Subcutaneous abdominal adipose tissue (tissue), 5 donors: ENCODE measurements at regions not wholly inside any gene's neighbourhood (a gene's known extent, or its start where the extent isn't known, plus 50 kb on each side); places are given as distances from the start of the nearest gene placed in this dataset.

Experiments used
- H3K27ac ChIP-seq: one replicate; pipeline ENCODE4 v1.7.0; 2013; ENCODE audit warnings: low read depth, mild to moderate bottlenecking, inconsistent platforms, low read length, moderate library complexity
- H3K27me3 ChIP-seq, 5 donors: one replicate each; pipeline ENCODE4 v1.7.0; 2013; ENCODE audit warnings: low read length in 5 of 5, inconsistent platforms in 1 of 5; ENCODE audit not compliant: control insufficient read depth in 5 of 5, insufficient read depth in 4 of 5
- H3K36me3 ChIP-seq, 5 donors: one replicate each; pipeline ENCODE4 v1.7.0; 2013; ENCODE audit warnings: low read length in 5 of 5; ENCODE audit not compliant: control insufficient read depth in 5 of 5, insufficient read depth in 5 of 5
- H3K4me1 ChIP-seq, 5 donors: one replicate each; pipeline ENCODE4 v1.7.0; 2013; ENCODE audit warnings: low read length in 5 of 5, mild to moderate bottlenecking in 3 of 5, moderate library complexity in 1 of 5; ENCODE audit not compliant: control insufficient read depth in 5 of 5, insufficient read depth in 5 of 5
- H3K4me3 ChIP-seq, 5 donors: one replicate each; pipeline ENCODE4 v1.7.0; 2013; ENCODE audit warnings: low read length in 5 of 5, low read depth in 1 of 5
- H3K9ac ChIP-seq, 5 donors: one replicate each; pipeline ENCODE4 v1.7.0; 2013; ENCODE audit warnings: low read length in 5 of 5, mild to moderate bottlenecking in 4 of 5, moderate library complexity in 3 of 5
- H3K9me3 ChIP-seq, 5 donors: one replicate each; pipeline ENCODE4 v1.7.0; 2013; ENCODE audit warnings: low read length in 5 of 5; ENCODE audit not compliant: control insufficient read depth in 5 of 5
- donor health status: healthy.
- donor health status: healthy.
- donor health status: healthy.
- donor health status: healthy.
- donor health status: healthy.

GRCh38 chr2:67217398-67217797, 179.7 kb upstream of the ETAA1 start:
- H3K27ac ChIP-seq, result no peak overlapping the region
- peaks cover 0 to 4% (median 3%) of the 10 kb centered on the region in 5 donors for H3K27me3 ChIP-seq
- H3K9me3 ChIP-seq, result peaks cover 0 to 3% (median 0%) of the 10 kb centered on the region in 5 donors

GRCh38 chr2:67218056-67218455, 179.1 kb upstream of the ETAA1 start:
- H3K27me3 ChIP-seq, result peaks cover 0 to 4% (median 3%) of the 10 kb centered on the region in 5 donors
- no peak overlapping the region for H3K27ac ChIP-seq
- no peaks in the 10 kb centered on the region for H3K36me3 ChIP-seq
- no peak overlapping the region for H3K9ac ChIP-seq
- no peak overlapping the region for H3K4me3 ChIP-seq
- peaks cover 0 to 3% (median 0%) of the 10 kb centered on the region in 5 donors for H3K9me3 ChIP-seq
- no peaks in the 10 kb centered on the region for H3K4me1 ChIP-seq

More at GRCh38 chr2:67217398-67217797, 179.7 kb upstream of the ETAA1 start:
- Histone ChIP-seq H3K4me1 (no peaks in the 10 kb centered on the region), H3K9ac (no peak overlapping the region), H3K36me3 (no peaks in the 10 kb centered on the region), H3K4me3 (no peak overlapping the region)

- H3K27ac ChIP-seq, result no peak overlapping the region
- no peaks in the 10 kb centered on the region for H3K4me1 ChIP-seq
- H3K27me3 ChIP-seq, result no peaks in the 10 kb centered on the region
- no peaks in the 10 kb centered on the region for H3K36me3 ChIP-seq
- H3K4me3 ChIP-seq, result no peak overlapping the region
- no peak overlapping the region for H3K9ac ChIP-seq
- H3K9me3 ChIP-seq, result peaks cover 0 to 3% (median 0%) of the 10 kb centered on the region in 5 donors
These were observed 177.5 kb upstream of the ETAA1 start for GRCh38 chr2:67219651-67220050.

GRCh38 chr2:67221266-67221665, 175.9 kb upstream of the ETAA1 start:
- Histone ChIP-seq H3K9ac (no peak overlapping the region), H3K36me3 (no peaks in the 10 kb centered on the region), H3K4me3 (no peak overlapping the region), H3K4me1 (no peaks in the 10 kb centered on the region), H3K9me3 (peaks cover 0 to 3% (median 0%) of the 10 kb centered on the region in 5 donors), H3K27me3 (no peaks in the 10 kb centered on the region), H3K27ac (no peak overlapping the region)

- Histone ChIP-seq H3K27me3 (no peaks in the 10 kb centered on the region), H3K27ac (no peak overlapping the region), H3K36me3 (no peaks in the 10 kb centered on the region), H3K4me3 (no peak overlapping the region), H3K9me3 (no peaks in the 10 kb centered on the region), H3K4me1 (no peaks in the 10 kb centered on the region), H3K9ac (no peak overlapping the region)
These were observed 171.7 kb upstream of the ETAA1 start for GRCh38 chr2:67225287-67225973.

GRCh38 chr2:67229706-67230105, 167.4 kb upstream of the ETAA1 start:
- H3K27ac ChIP-seq, result no peak overlapping the region
- no peak overlapping the region for H3K4me3 ChIP-seq
- no peaks in the 10 kb centered on the region for H3K36me3 ChIP-seq
- no peaks in the 10 kb centered on the region for H3K9me3 ChIP-seq
- no peaks in the 10 kb centered on the region for H3K27me3 ChIP-seq
- H3K9ac ChIP-seq, result no peak overlapping the region
- no peaks in the 10 kb centered on the region for H3K4me1 ChIP-seq

- Histone ChIP-seq H3K27ac (no peak overlapping the region), H3K27me3 (no peaks in the 10 kb centered on the region), H3K36me3 (no peaks in the 10 kb centered on the region), H3K4me3 (no peak overlapping the region), H3K9me3 (no peaks in the 10 kb centered on the region), H3K4me1 (no peaks in the 10 kb centered on the region), H3K9ac (no peak overlapping the region)
These were observed 164.2 kb upstream of the ETAA1 start for GRCh38 chr2:67232936-67233335.

GRCh38 chr2:67234440-67234839, 162.7 kb upstream of the ETAA1 start:
- Histone ChIP-seq H3K27me3 (no peaks in the 10 kb centered on the region), H3K27ac (no peak overlapping the region), H3K9me3 (no peaks in the 10 kb centered on the region), H3K4me1 (no peaks in the 10 kb centered on the region), H3K9ac (no peak overlapping the region), H3K4me3 (no peak overlapping the region), H3K36me3 (no peaks in the 10 kb centered on the region)

GRCh38 chr2:67237288-67237687, 159.8 kb upstream of the ETAA1 start:
- H3K27ac ChIP-seq, result no peak overlapping the region
- H3K9me3 ChIP-seq, result no peaks in the 10 kb centered on the region
- H3K27me3 ChIP-seq, result no peaks in the 10 kb centered on the region
- no peaks in the 10 kb centered on the region for H3K4me1 ChIP-seq
- no peak overlapping the region for H3K9ac ChIP-seq
- H3K4me3 ChIP-seq, result no peak overlapping the region
- H3K36me3 ChIP-seq, result no peaks in the 10 kb centered on the region

GRCh38 chr2:67240507-67240906, 156.6 kb upstream of the ETAA1 start:
- H3K9ac ChIP-seq, result no peak overlapping the region
- no peaks in the 10 kb centered on the region for H3K36me3 ChIP-seq
- no peak overlapping the region for H3K27ac ChIP-seq
- no peak overlapping the region for H3K4me3 ChIP-seq
- no peaks in the 10 kb centered on the region for H3K4me1 ChIP-seq
- H3K9me3 ChIP-seq, result no peaks in the 10 kb centered on the region
- H3K27me3 ChIP-seq, result no peaks in the 10 kb centered on the region
